GM19324 (cell line): ENCODE measurements at regions not wholly inside any gene's neighbourhood (a gene's known extent, or its start where the extent isn't known, plus 50 kb on each side); places are given as distances from the start of the nearest gene placed in this dataset.
"Not testable (repeated sequence)": the region's sequence is repeated elsewhere in the genome, so short reads cannot be mapped to it uniquely, and the experiment has no call there.

Source experiments
- ATAC-seq: cut with Tn5 transposase; IDR thresholded peaks from one replicate; pipeline ENCODE4 v1.9.1; 2021; ENCODE audit warnings: mild to moderate bottlenecking, moderate library complexity; ENCODE audit not compliant: unreplicated experiment, low FRiP score

DNA sequence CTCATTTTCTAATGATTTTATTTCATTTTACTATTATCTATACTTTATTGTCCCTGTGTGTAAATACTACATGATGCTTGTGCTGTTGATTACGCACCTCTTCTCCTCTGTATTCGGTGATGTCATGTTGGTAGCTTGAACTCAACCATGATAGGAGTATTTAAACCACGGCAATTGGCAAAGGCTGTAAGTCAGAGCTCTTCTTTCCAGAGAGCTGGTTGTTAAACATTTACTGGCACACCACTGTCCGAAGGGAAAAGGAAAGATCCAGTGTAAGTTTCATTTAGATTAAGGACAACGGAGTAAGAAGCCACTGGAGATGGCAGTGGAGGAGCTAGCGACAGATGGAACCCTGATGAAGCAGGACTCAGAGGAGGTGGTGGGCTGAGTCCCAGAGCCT, 93.4 kb upstream of the KCNE2 start:
- no peak for ATAC-seq

DNA sequence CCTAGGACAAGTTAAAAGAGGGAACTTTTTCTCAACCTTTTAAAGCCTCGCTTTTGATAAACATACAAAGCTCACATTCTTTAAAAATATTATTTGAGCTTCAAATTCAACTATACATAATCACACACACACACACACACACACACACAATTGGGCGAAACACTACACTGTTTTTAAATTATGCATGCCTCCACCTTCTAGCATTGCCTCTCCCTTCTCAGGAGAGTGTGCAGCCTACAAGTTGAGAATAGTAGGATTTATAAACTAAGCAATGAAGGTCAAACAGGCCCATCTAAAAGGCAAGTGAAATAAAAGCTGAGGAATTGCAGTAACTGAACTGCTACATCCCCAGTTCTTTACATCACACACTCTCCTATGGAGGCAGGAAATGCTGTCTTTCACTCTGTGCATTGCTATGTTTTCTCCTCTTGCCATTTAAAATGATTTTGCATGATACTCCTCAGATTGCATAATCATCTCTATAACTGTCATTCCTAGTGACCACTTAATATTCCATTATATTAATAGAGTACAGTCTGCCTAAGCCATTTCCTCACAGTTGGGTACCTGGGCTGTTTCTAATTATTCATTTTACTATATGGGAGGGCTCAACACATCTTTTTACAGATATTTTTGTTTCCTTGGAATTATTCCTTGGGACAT, 92.5 kb upstream of the KCNE2 start:
- no peak for ATAC-seq

DNA sequence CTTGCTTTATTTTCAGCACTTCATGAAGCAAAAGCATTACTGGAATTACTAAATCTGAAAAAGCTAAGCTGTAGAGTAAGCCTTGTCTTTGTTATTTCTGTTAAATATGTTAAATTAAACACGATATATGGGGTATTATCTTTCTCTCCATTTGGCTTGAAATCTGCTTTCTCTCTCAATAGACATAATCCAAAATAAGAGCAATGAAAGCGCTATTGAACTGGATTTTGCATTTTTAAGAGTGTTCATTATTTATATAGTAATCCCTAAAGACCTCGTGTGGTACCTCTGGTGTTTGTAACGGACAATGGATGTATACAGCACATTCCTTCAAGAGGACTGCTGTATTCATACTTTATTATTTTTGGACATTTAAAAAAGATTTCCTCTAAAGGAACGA, 91.5 kb upstream of the KCNE2 start:
- no peak for ATAC-seq

DNA sequence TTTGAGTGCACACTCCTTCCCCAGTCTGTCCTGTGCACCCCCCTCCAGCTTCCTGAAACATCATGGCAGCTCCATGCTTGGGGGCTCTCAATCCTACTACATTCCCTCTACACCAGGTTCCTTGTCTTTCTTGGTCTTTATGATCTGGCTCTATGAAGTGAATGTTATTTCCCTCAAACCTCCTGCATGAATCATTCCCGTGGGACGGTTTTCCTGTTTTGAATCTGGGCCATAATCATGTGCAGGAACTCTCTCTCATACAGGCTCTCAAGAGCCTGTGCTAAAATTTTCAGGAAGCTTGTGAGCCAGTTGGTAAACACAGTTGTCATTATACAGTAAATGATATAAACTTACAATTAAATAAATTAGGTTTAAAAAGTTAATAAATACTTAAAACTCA, 89.8 kb upstream of the KCNE2 start:
- no peak for ATAC-seq

DNA sequence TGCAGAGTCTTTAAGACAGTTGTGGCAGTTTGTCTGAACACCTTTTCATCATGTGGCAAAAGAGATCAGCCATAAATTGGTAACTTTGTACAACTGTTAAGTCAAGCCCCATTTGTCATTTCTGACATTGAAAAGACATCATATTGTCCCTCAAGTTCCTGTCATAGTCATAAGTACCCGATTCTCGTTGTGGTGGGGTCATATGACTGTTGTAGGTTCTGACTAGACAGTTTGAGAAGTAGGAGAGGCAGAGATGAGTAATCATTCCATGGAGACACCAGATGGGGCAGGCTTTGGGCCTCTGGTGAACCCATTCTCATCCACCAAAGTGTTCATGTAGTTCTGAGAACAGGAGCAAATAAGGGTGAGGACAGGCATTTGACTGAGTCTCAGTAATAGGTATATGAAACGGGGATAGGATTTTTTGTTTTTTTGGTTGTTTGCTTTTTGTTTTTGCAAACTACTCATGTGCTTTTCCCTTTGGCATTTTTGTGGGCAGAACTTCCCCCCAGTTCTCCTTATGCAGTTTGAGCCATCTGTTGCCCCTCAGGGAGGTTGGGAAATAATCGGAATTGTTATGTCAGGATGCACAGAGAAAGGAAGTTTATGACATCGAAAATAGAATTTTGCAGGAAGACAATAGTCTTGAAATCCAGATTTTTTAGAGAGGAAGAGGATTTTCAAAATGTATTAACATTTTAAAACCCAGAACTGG, 86.9 kb upstream of the KCNE2 start:
- no peak for ATAC-seq

DNA sequence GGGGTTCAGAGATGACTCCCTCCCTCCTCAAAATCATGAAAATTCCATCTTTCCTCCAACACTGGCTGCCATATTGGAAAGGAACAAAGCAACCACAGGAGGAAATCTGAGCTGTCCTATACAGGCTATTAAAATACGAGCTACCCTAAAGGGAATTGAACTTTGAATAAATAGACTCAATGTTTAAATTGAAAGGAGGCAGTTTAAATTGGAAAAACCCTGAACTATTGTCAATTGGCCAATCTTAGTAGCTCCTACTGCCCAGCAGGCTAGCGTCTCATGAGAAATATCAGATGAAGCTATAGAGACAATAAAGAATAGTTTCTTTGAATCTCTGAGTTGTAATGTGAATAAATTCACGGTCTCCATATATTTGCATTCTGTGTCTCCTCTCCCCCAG, 85.4 kb upstream of the KCNE2 start:
- no peak for ATAC-seq

- ATAC-seq: no peak
Measured at GRCh38 chr21:34279285-34279684, 84.5 kb upstream of the KCNE2 start.

- ATAC-seq: no peak
Measured at GRCh38 chr21:34279883-34280282, 83.9 kb upstream of the KCNE2 start.

GRCh38 chr21:34280389-34280795, 83.4 kb upstream of the KCNE2 start:
- ATAC-seq: no peak

DNA sequence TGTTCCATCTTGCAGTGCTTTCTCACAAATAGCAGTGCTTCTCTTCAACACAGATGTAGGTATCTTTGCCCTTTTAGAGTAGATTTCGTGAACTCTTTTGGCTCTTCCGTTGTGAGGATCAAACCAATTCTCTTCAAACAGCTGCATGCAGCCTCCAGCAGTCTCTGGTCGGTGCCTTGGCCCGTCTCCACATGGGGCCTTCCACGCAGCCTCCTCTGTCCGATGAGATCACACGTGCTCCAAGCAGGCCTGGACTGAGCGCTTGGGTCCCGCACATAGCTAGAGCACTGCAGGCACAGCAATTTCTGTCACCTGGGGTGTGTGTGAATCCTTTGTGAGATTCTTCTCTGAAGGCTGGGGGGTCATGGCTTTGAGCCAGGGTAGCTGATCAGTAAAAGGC, 82.8 kb upstream of the KCNE2 start:
- no peak for ATAC-seq

DNA sequence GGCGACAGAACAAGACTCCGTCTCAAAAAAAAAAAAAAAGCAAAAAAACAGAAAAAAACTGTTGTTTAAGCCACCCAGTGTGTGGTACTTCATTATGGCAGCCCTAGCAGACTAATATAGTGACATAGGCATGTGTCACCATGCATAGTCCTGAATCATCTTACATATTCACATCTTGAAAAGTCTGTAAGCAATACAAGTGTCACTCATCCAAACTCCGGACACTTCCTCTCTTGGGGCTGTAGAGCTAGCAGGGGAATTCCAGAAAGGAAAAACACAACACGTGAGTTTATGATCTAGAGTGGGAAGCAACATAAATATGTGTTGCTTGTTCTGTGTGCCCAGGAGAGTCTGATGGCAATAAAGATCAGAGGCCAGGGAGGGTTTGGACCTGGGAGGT, 81.6 kb upstream of the KCNE2 start:
- ATAC-seq: no peak

- no peak for ATAC-seq
Measured at GRCh38 chr21:34284666-34285065, 79.1 kb upstream of the KCNE2 start.

DNA sequence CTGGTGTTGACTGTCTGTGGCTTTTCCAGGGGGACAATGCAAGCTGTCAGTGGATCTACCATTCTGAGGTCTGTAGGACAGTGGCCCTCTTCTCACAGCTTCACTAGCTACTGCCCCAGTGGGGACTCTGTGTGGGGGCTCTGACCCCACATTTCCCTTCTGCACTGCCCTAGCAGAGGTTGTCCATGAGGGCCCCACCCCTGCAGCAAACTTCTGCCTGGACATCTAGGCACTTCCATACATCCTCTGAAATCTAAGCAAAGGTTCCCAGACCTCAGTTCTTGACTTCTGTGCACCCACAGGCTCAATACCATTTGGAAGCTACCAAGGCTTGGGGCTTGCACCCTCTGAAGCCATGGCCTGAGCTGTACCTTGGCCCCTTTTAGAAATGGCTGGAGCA, 75.8 kb upstream of the KCNE2 start:
- not testable (repeated sequence) for ATAC-seq

DNA sequence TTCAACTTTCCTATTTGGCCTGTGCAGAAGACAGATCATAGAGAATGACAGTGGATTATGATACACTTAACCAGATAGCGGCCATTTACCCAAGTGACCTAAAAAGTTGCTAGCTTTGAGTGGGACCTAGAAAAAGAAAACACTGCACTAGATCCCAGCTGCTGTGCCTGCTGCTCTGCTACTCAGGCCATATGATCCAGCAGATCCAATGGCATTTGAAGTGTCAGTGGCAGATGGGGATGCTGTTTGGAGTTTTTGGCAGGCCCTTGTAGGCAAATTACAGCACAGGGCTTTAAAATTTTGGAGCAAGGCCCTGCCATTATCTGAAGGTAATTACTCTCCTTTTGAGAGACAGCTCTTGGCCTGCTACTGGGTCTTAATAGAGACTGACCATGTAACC, 74.0 kb upstream of the KCNE2 start:
- ATAC-seq: no peak

- ATAC-seq: no peak
Measured at GRCh38 chr21:34296878-34297277, 66.9 kb upstream of the KCNE2 start.

- ATAC-seq: no peak
Measured at GRCh38 chr21:34298534-34299167, 65.2 kb upstream of the KCNE2 start.

- no peak for ATAC-seq
Measured at GRCh38 chr21:34299168-34299539, 64.7 kb upstream of the KCNE2 start.

- no peak for ATAC-seq
Measured at GRCh38 chr21:34302521-34302920, 61.3 kb upstream of the KCNE2 start.

DNA sequence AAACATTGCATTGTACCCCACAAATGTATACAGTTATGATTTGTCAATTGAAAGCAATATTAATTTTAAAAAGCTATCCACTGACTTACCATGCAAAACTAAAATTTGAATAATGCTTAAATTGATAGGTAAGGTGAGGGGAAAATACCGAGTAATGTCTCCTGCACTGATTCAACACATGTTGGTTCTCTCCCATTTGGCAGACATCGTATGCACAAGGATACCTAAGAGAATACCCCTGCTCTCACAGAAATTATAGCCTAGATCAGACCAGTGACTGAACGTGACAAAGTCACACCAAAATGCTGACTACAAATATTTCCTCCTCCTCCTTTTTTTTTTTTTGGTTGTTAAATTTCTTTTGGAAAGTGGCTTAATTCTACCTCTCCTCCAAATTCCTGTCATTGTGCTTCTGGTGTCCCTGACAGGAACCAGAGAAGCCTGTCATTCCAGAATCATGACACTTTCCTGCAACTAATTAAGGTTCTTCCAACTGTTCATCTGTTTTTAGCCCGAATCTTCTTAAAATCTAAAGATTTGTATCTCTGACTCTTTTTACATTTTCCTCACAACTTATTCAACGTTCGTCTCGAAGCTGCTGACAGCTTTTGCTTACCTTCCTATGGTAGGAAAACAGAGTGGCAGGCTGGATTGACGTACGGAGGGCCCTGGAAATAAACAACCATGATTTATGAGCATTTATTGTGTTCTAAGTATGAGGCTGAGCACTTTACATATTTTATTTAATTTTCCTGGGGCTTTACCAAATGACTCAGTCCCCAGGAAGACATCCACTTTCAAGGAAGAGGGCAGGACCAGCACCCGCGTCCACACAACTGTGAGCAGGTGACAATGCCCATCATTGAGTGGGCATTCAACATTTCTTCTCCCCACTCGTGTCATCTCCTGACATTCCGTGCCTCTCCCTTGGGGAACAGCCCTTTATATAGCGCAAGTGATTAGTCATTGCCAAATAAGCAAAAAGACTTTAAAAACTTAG, 57.9 kb upstream of the KCNE2 start:
- ATAC-seq: no peak

- no peak for ATAC-seq
Measured at GRCh38 chr21:34307991-34308532, 55.7 kb upstream of the KCNE2 start.
